NB4 (cell line): ENCODE measurements at regions not wholly inside any gene's neighbourhood (a gene's known extent, or its start where the extent isn't known, plus 50 kb on each side); places are given as distances from the start of the nearest gene placed in this dataset.

ENCODE experiments used
- CTCF ChIP-seq: IDR thresholded peaks from one replicate; pipeline ENCODE4 v1.5.1; 2012; ENCODE audit warnings: low read depth, low read length
- MYC ChIP-seq: IDR thresholded peaks from 2 replicates; pipeline ENCODE4 v1.6.1; 2011; ENCODE audit warnings: low read depth, low read length
- POLR2A ChIP-seq: IDR thresholded peaks from 2 replicates; pipeline ENCODE4 v1.6.1; 2011; ENCODE audit warnings: mild to moderate bottlenecking; ENCODE audit not compliant: insufficient read length; ENCODE audit errors: extremely low read depth
- TF ChIP-seq, protein P1 (sequence below): IDR thresholded peaks from 2 replicates; pipeline ENCODE4 v1.6.1; 2011; ENCODE audit warnings: low read depth, low read length

DNA sequence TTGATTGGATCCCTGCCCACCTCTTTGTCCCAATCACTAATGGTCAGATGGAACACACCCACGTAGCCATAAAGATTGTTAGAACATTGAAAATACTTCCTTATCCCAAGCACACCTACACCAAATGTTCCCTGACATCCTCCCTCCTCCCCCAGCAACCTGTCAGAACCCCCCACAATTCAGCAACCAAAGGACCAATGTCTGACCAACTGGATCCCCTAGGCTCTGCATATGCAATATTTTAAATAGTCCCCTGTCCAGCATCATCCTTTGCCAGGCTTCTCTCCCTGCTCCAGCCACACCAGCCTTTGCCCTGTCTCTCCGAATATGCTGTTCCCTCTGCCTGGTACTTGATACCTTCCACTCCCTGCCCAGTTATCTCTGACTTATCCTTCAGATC lies 54.9 kb upstream of the CES5A start:
- TF ChIP-seq CTCF (no peak), POLR2A (no peak), MYC (no peak)
- TF ChIP-seq, protein P1, sequence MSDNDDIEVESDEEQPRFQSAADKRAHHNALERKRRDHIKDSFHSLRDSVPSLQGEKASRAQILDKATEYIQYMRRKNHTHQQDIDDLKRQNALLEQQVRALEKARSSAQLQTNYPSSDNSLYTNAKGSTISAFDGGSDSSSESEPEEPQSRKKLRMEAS, result no peak
